Mucosa of descending colon (tissue), 3 donors: ENCODE measurements at regions not wholly inside any gene's neighbourhood (a gene's known extent, or its start where the extent isn't known, plus 50 kb on each side); places are given as distances from the start of the nearest gene placed in this dataset.

Source experiments
- ATAC-seq: fragments of 200-7000 bp; cut with Tn5 transposase; one replicate; pipeline ENCODE4 v1.9.1; 2020; ENCODE audit warnings: mild to moderate bottlenecking, moderate library complexity
- DNase-seq, 3 donors: peaks; one replicate each; pipeline ENCODE4 v3.0.0-alpha.2; 2020
- H3K36me3 ChIP-seq: fragments of 200-600 bp; one replicate; pipeline ENCODE4 v1.8.0; 2021; ENCODE audit warnings: low read depth, mild to moderate bottlenecking
- H3K4me1 ChIP-seq: fragments of 200-600 bp; one replicate; pipeline ENCODE4 v1.8.0; 2021; ENCODE audit warnings: low read depth, mild to moderate bottlenecking
- H3K4me3 ChIP-seq: fragments of 200-600 bp; one replicate; pipeline ENCODE4 v1.8.0; 2021; ENCODE audit warnings: mild to moderate bottlenecking
- H3K9me3 ChIP-seq: fragments of 200-600 bp; one replicate; pipeline ENCODE4 v1.8.0; 2021; ENCODE audit warnings: mild to moderate bottlenecking
- CTCF ChIP-seq: fragments of 200-600 bp; IDR thresholded peaks from one replicate; pipeline ENCODE4 v1.8.0; 2022; ENCODE audit warnings: antibody characterized with exemption, mild to moderate bottlenecking
- intact Hi-C, 2 donors: fragments of 100-400 bp; cut with DNase I in 1 of 2; cut with micrococcal nuclease in 1 of 2; formaldehyde crosslinking; loops; one replicate each; pipeline versions ENCODE4 v1.11.0 to v1.11.1; 2022; cut with DNase I, micrococcal nuclease
- donor health status: DM: no; HTN: no; CAD: no; lungs with moderate emphysema.
- donor health status: DM: no; HTN: no; CAD: no.
- donor health status: DM: no; HTN: yes; CAD: no.

- no peak for DNase-seq
- no peak overlapping the region for H3K4me3 ChIP-seq
- no peak for ATAC-seq
- no peak for TF ChIP-seq CTCF
- H3K4me1 ChIP-seq = no peaks in the 10 kb centered on the region
- H3K36me3 ChIP-seq = no peaks in the 10 kb centered on the region
- intact Hi-C loops = no loop called here
- H3K9me3 ChIP-seq = peaks cover 38% of the 10 kb centered on the region
These were observed 1106.9 kb upstream of the ADGRL4 start for GRCh38 chr1:80113168-80114038.

GRCh38 chr1:80101159-80101558 is 1094.6 kb upstream of the ADGRL4 start:
- DNase-seq (no peak), ATAC-seq (no peak)
- no peaks in the 10 kb centered on the region for H3K4me1 ChIP-seq
- peaks cover 16% of the 10 kb centered on the region for H3K9me3 ChIP-seq
- no peak for TF ChIP-seq CTCF
- H3K36me3 ChIP-seq = no peaks in the 10 kb centered on the region
- no peak overlapping the region for H3K4me3 ChIP-seq
- intact Hi-C loops = no loop called here

GRCh38 chr1:80099713-80100112 is 1093.2 kb upstream of the ADGRL4 start:
- ATAC-seq (no peak), DNase-seq (no peak)
- Histone ChIP-seq H3K36me3 (no peaks in the 10 kb centered on the region), H3K9me3 (peaks cover 20% of the 10 kb centered on the region), H3K4me1 (no peaks in the 10 kb centered on the region), H3K4me3 (no peak overlapping the region)
- TF ChIP-seq CTCF = no peak
- intact Hi-C loops = no loop called here

GRCh38 chr1:80085067-80085466 is 1078.5 kb upstream of the ADGRL4 start:
- no peaks in the 10 kb centered on the region for H3K36me3 ChIP-seq
- ATAC-seq (no peak), DNase-seq (no peak)
- no peak overlapping the region for H3K4me3 ChIP-seq
- intact Hi-C loops = no loop called here
- no peaks in the 10 kb centered on the region for H3K4me1 ChIP-seq
- no peak for TF ChIP-seq CTCF
- H3K9me3 ChIP-seq = no peaks in the 10 kb centered on the region

- Histone ChIP-seq H3K4me1 (no peaks in the 10 kb centered on the region), H3K4me3 (no peak overlapping the region), H3K9me3 (no peaks in the 10 kb centered on the region), H3K36me3 (no peaks in the 10 kb centered on the region)
- DNase-seq (no peak), ATAC-seq (no peak)
- no peak for TF ChIP-seq CTCF
- intact Hi-C loops = no loop called here
These were observed 1077.4 kb upstream of the ADGRL4 start for GRCh38 chr1:80083892-80084291.
